H1 (cell line): ENCODE measurements at regions not wholly inside any gene's neighbourhood (a gene's known extent, or its start where the extent isn't known, plus 50 kb on each side); places are given as distances from the start of the nearest gene placed in this dataset.

Experiments
- CTCF ChIA-PET: fragments of 300-600 bp; sonication (Branson Sonifier 250); formaldehyde crosslinking; loops from one replicate; lab custom pipeline; 2021; ENCODE audit not compliant: partially characterized antibody; lab: Charles Lee
- POLR2A ChIA-PET: fragments of 300-600 bp; sonication (Branson Sonifier 250); formaldehyde crosslinking; loops from one replicate; lab custom pipeline; 2021; ENCODE audit warnings: inconsistent platforms; ENCODE audit not compliant: partially characterized antibody; lab: Charles Lee
- DNase-seq, 2 experiments: peaks; one replicate each; pipeline versions ENCODE4 v3.0.0 to v3.0.0-alpha.2; 2010 to 2022; ENCODE audit warnings: low spot score in 2 of 2, low read depth in 1 of 2, mixed read lengths in 1 of 2
- FAIRE-seq: peaks from 2 replicates; lab custom pipeline; 2011; peaks lifted over from hg19 to GRCh38; lab: Jason Lieb, UNC
- H2AFZ ChIP-seq: 2 replicates; pipeline ENCODE4 v1.8.1; 2012; ENCODE audit warnings: low read length, inconsistent platforms
- H2AK5ac ChIP-seq: 2 replicates; pipeline ENCODE4 v1.6.1; 2013; ENCODE audit warnings: low read depth, low read length
- H2BK120ac ChIP-seq: replicated peaks from 2 replicates; pipeline ENCODE3; 2013; ENCODE audit warnings: low read depth, low read length, inconsistent platforms
- H2BK12ac ChIP-seq: 2 replicates; pipeline ENCODE4 v1.6.1; 2013; ENCODE audit warnings: low read depth, low read length
- H2BK15ac ChIP-seq: 2 replicates; pipeline ENCODE4 v1.6.1; 2013; ENCODE audit warnings: low read length
- H2BK20ac ChIP-seq: 2 replicates; pipeline ENCODE4 v1.6.1; 2013; ENCODE audit warnings: low read length
- H2BK5ac ChIP-seq: 2 replicates; pipeline ENCODE4 v1.6.1; 2013; ENCODE audit warnings: low read depth, low read length
- H3K14ac ChIP-seq: 2 replicates; pipeline ENCODE4 v1.6.1; 2013; ENCODE audit warnings: inconsistent platforms; ENCODE audit not compliant: insufficient read length
- H3K18ac ChIP-seq: 2 replicates; pipeline ENCODE4 v1.6.1; 2013; ENCODE audit warnings: low read length; ENCODE audit errors: extremely low read depth
- H3K23ac ChIP-seq: 2 replicates; pipeline ENCODE4 v1.6.1; 2013; ENCODE audit warnings: inconsistent platforms; ENCODE audit not compliant: insufficient read length
- H3K23me2 ChIP-seq: 2 replicates; pipeline ENCODE4 v1.6.1; 2013; ENCODE audit warnings: low read depth, low read length
- H3K27ac ChIP-seq: 2 replicates; pipeline ENCODE4 v1.6.1; 2011; ENCODE audit warnings: low read depth, low read length, inconsistent platforms
- H3K27me3 ChIP-seq, 4 experiments: replicated peaks in 1 of 4; 1 replicate in 1 of 4; 2 replicates in 3 of 4; pipeline versions ENCODE4 v1.6.1 to v1.8.1; 2011 to 2013; ENCODE audit warnings: low read length in 3 of 4, mild to moderate bottlenecking in 3 of 4, inconsistent platforms in 2 of 4, mixed read lengths in 2 of 4, moderate library complexity in 1 of 4; ENCODE audit not compliant: control insufficient read depth in 3 of 4, insufficient read depth in 3 of 4; ENCODE audit errors: extremely low read depth in 1 of 4
- H3K36me3 ChIP-seq, 4 experiments: 2 replicates each; pipeline versions ENCODE4 v1.6.1 to v1.8.1; 2011 to 2013; ENCODE audit warnings: mild to moderate bottlenecking in 4 of 4, low read length in 3 of 4, moderate library complexity in 2 of 4, control low read depth in 1 of 4, inconsistent platforms in 1 of 4; ENCODE audit not compliant: insufficient read depth in 4 of 4, control insufficient read depth in 2 of 4
- H3K4ac ChIP-seq: replicated peaks from 2 replicates; pipeline ENCODE3; 2013; ENCODE audit warnings: low read length, low read depth, mixed read lengths, inconsistent platforms; ENCODE audit not compliant: insufficient read length
- H3K4me1 ChIP-seq, 4 experiments: replicated peaks in 1 of 4; 1 replicate in 1 of 4; 2 replicates in 3 of 4; pipeline versions ENCODE4 v1.6.1 to v1.8.1; 2011 to 2013; ENCODE audit warnings: low read length in 3 of 4, inconsistent platforms in 2 of 4, mixed read lengths in 1 of 4; ENCODE audit not compliant: insufficient read depth in 4 of 4, control insufficient read depth in 3 of 4
- H3K4me2 ChIP-seq, 2 experiments: 2 replicates each; pipeline versions ENCODE4 v1.6.1 to v1.8.1; 2011 to 2013; ENCODE audit warnings: low read depth in 2 of 2, low read length in 2 of 2, control low read depth in 1 of 2, inconsistent platforms in 1 of 2, mild to moderate bottlenecking in 1 of 2; ENCODE audit not compliant: insufficient read depth in 1 of 2
- H3K4me3 ChIP-seq, 4 experiments: fragments of 200-600, 300-600 bp in 1 of 4; sonication (generic), shearing (Covaris generic), sonication (Bioruptor Twin) in 1 of 4; 2 replicates each; pipeline versions ENCODE4 v1.5.1 to v1.8.1; 2011 to 2016; ENCODE audit warnings: low read length in 4 of 4, low read depth in 3 of 4, control low read depth in 2 of 4, inconsistent platforms in 2 of 4, mild to moderate bottlenecking in 2 of 4, mixed read lengths in 1 of 4, moderate library complexity in 1 of 4; ENCODE audit not compliant: insufficient read depth in 2 of 4; ENCODE audit errors: extremely low read depth in 1 of 4
- H3K56ac ChIP-seq: replicated peaks from 2 replicates; pipeline ENCODE3; 2013; ENCODE audit warnings: low read depth, mild to moderate bottlenecking, mixed read lengths, low read length, inconsistent platforms; ENCODE audit not compliant: insufficient read length
- H3K79me1 ChIP-seq: 2 replicates; pipeline ENCODE4 v1.6.1; 2013; ENCODE audit warnings: low read depth, low read length, control low read depth
- H3K79me2 ChIP-seq, 2 experiments: 2 replicates each; pipeline versions ENCODE4 v1.6.1 to v1.8.1; 2012 to 2013; ENCODE audit warnings: low read length in 2 of 2, mild to moderate bottlenecking in 2 of 2, inconsistent platforms in 1 of 2; ENCODE audit not compliant: insufficient read depth in 2 of 2, control insufficient read depth in 1 of 2
- H3K9ac ChIP-seq, 4 experiments: replicated peaks in 1 of 4; 1 replicate in 1 of 4; 2 replicates in 3 of 4; pipeline versions ENCODE4 v1.6.1 to v1.8.1; 2011 to 2013; ENCODE audit warnings: low read depth in 3 of 4, low read length in 3 of 4, control low read depth in 2 of 4, mild to moderate bottlenecking in 2 of 4, moderate library complexity in 2 of 4, inconsistent platforms in 1 of 4; ENCODE audit errors: extremely low read depth in 1 of 4
- H3K9me3 ChIP-seq, 2 experiments: 2 replicates each; pipeline versions ENCODE4 v1.6.1 to v1.8.1; 2012 to 2013; ENCODE audit warnings: mild to moderate bottlenecking in 2 of 2, moderate library complexity in 2 of 2, control low read depth in 1 of 2, inconsistent platforms in 1 of 2, low read depth in 1 of 2, low read length in 1 of 2, mixed read lengths in 1 of 2; ENCODE audit not compliant: insufficient read depth in 2 of 2
- H4K20me1 ChIP-seq, 2 experiments: replicated peaks in 1 of 2; 2 replicates each; pipeline versions ENCODE3 to v1.8.1; 2011 to 2013; ENCODE audit warnings: inconsistent platforms in 2 of 2, low read length in 2 of 2, mild to moderate bottlenecking in 1 of 2; ENCODE audit not compliant: insufficient read depth in 2 of 2, control insufficient read depth in 1 of 2
- H4K5ac ChIP-seq: 2 replicates; pipeline ENCODE4 v1.6.1; 2013; ENCODE audit warnings: low read length, low read depth, mixed read lengths, inconsistent platforms; ENCODE audit not compliant: insufficient read length
- H4K8ac ChIP-seq: 2 replicates; pipeline ENCODE4 v1.8.0; 2013; ENCODE audit warnings: mild to moderate bottlenecking, moderate library complexity, low read length, inconsistent platforms; ENCODE audit not compliant: insufficient read depth; ENCODE audit errors: extremely low read depth
- H4K91ac ChIP-seq: replicated peaks from 2 replicates; pipeline ENCODE3; 2013; ENCODE audit warnings: low read length, mixed read lengths, inconsistent platforms; ENCODE audit not compliant: insufficient read length
- CHD1 ChIP-seq: IDR thresholded peaks from 2 replicates; pipeline ENCODE4 v1.6.1; 2012; ENCODE audit warnings: low read depth, low read length, improper control_type of control experiment
- E2F6 ChIP-seq: IDR thresholded peaks from 2 replicates; pipeline ENCODE4 v1.6.1; 2012; ENCODE audit warnings: inconsistent platforms
- EGR1 ChIP-seq: IDR thresholded peaks from 2 replicates; pipeline ENCODE4 v1.6.1; 2011; ENCODE audit warnings: low read depth, low read length, borderline replicate concordance
- GTF2F1 ChIP-seq: IDR thresholded peaks from 2 replicates; pipeline ENCODE4 v1.6.1; 2012; ENCODE audit warnings: low read depth, low read length, improper control_type of control experiment, borderline replicate concordance
- KDM4A ChIP-seq: IDR thresholded peaks from one replicate; pipeline ENCODE4 v1.7.1; 2012; ENCODE audit warnings: low read depth, mild to moderate bottlenecking, moderate library complexity, low read length, inconsistent platforms; ENCODE audit not compliant: severe bottlenecking
- MAX ChIP-seq: IDR thresholded peaks from 2 replicates; pipeline ENCODE4 v1.6.1; 2012; ENCODE audit warnings: inconsistent platforms
- WGBS, 2 experiments: shearing (Covaris generic) in 1 of 2; methylation state at CpG; one replicate each; pipeline versions ENCODE4 v1.1.6 to v1.1.7; 2013 to 2015; ENCODE audit warnings: low lambda C conversion rate in 2 of 2, mixed read lengths in 2 of 2, inconsistent platforms in 1 of 2, low coverage in 1 of 2, missing lambda C conversion rate in 1 of 2; ENCODE audit not compliant: insufficient replicate concordance in 2 of 2, insufficient coverage in 1 of 2, insufficient read length in 1 of 2; ENCODE audit errors: extremely low coverage in 1 of 2, missing lambda C conversion rate in 1 of 2; 5-methylcytosine and 5-hydroxymethylcytosine counted together

- no peak overlapping the region for H3K23ac ChIP-seq
- H3K79me2 ChIP-seq = no peaks in the 10 kb centered on the region
- ChIA-PET POLR2A (no interaction called here), CTCF (interaction anchor here (1.5 kb wide), 1 partner anchor 143 kb away, joined by 4 read pairs; no protein-coding TSS in a partner anchor)
- H2BK15ac ChIP-seq = no peak overlapping the region
- H3K23me2 ChIP-seq = peaks cover 4% of the 10 kb centered on the region
- H2BK120ac ChIP-seq = no peak overlapping the region
- WGBS, 2 experiments = 18% methylated on average over 28 of the region's 28 CpGs; no CpG with 5 or more reads in 1 of the 2 experiments
- H3K4me2 ChIP-seq = peak overlapping the region; percentile 61 to 75
- H3K27me3 ChIP-seq = peaks cover 0 to 7% (median 0%) of the 10 kb centered on the region in 4 experiments; a peak in 2 of 7 replicates
- H3K18ac ChIP-seq = no peak overlapping the region; the same call in 1 of the 2 replicates
- no peak overlapping the region for H4K5ac ChIP-seq
- H3K36me3 ChIP-seq = no peaks in the 10 kb centered on the region
- no peak overlapping the region for H4K91ac ChIP-seq
- H2AK5ac ChIP-seq = no peak overlapping the region
- no peaks in the 10 kb centered on the region for H3K9me3 ChIP-seq
- FAIRE-seq (no peak), DNase-seq (peak in 1 of 2 experiments; percentile 60)
- peak overlapping the region; percentile 12 to 53 (median 34); a peak in 6 of 8 replicates for H3K4me3 ChIP-seq
- H3K4ac ChIP-seq = no peak overlapping the region
- H2BK12ac ChIP-seq = no peak overlapping the region
- no peak overlapping the region for H2BK5ac ChIP-seq
- no peak overlapping the region for H3K56ac ChIP-seq
- H2BK20ac ChIP-seq = no peak overlapping the region
- H3K14ac ChIP-seq = no peak overlapping the region
- TF ChIP-seq CHD1 (no peak), EGR1 (peak; percentile 61; the same call in 1 of the 2 replicates), KDM4A (peak; percentile 36), E2F6 (no peak), GTF2F1 (no peak), MAX (peak; percentile 29; the same call in 1 of the 2 replicates)
- H3K27ac ChIP-seq = no peak overlapping the region
- no peaks in the 10 kb centered on the region for H4K20me1 ChIP-seq
- peak overlapping the region; percentile 74 for H2AFZ ChIP-seq
- H3K4me1 ChIP-seq = peaks cover 2 to 7% (median 4%) of the 10 kb centered on the region in 4 experiments; a peak in 5 of 7 replicates
- H3K79me1 ChIP-seq = no peaks in the 10 kb centered on the region
- no peak overlapping the region for H3K9ac ChIP-seq
- H4K8ac ChIP-seq = no peak overlapping the region
Observed at GRCh38 chr6:10112871-10113549, 301.9 kb downstream of the TFAP2A start.
